LNCaP clone FGC (cell line): ENCODE measurements at regions not wholly inside any gene's neighbourhood (a gene's known extent, or its start where the extent isn't known, plus 50 kb on each side); places are given as distances from the start of the nearest gene placed in this dataset.

Experiments
- DNase-seq: peaks from one replicate; pipeline ENCODE4 v3.0.0-alpha.2; 2011; ENCODE audit warnings: low read depth
- H3K4me3 ChIP-seq: 2 replicates; pipeline ENCODE4 v1.5.1; 2011; ENCODE audit warnings: mild to moderate bottlenecking, low read depth, low read length, control low read depth
- CTCF ChIP-seq: IDR thresholded peaks from 2 replicates; pipeline ENCODE4 v1.5.1; 2012; ENCODE audit warnings: mild to moderate bottlenecking; ENCODE audit not compliant: control insufficient read depth, insufficient read depth; ENCODE audit errors: extremely low read depth

DNA sequence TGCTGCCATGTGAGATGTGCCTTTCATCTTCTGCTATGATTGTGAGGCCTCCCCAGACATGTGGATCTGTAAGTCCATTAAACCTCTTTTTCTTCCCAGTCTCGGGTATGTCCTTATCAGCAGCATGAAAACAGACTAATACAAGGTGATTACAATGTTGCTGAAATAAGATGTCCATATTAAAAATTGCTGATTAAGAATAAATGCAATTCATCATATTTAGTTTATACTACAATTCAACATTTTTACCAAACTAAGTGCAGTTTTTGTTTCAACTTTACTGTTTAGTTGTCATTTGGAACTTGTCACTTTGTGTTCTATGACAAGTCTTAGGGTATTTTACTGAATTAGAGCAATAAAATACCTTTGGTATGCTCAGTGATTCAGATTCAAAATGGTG lies 127.6 kb upstream of the TMCO5A start:
- no peak overlapping the region for H3K4me3 ChIP-seq
- DNase-seq = no peak
- no peak for TF ChIP-seq CTCF

DNA sequence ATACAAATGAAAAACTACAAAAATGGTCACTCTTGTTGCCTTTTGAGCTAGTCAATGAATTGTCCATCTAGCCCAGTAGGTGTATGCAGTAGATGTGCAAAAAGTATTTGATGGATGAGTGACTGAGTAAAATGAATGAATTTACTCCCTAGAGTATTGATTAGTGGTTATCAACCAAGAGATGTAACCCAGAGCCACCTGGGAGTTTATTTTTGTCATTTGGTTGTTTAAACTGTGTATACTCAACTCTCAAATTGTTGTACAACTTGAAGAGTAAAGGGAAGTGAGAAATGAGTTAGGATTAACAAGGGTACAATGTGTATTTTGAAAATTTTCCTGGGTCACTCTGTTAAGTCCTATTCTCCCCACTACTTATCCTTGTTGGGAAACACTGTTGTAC lies 124.1 kb upstream of the TMCO5A start:
- no peak for TF ChIP-seq CTCF
- no peak for DNase-seq
- H3K4me3 ChIP-seq = no peak overlapping the region

- no peak for DNase-seq
- H3K4me3 ChIP-seq = no peak overlapping the region
- TF ChIP-seq CTCF = no peak
Observed at GRCh38 chr15:37813306-37813705, 121.1 kb upstream of the TMCO5A start.

DNA sequence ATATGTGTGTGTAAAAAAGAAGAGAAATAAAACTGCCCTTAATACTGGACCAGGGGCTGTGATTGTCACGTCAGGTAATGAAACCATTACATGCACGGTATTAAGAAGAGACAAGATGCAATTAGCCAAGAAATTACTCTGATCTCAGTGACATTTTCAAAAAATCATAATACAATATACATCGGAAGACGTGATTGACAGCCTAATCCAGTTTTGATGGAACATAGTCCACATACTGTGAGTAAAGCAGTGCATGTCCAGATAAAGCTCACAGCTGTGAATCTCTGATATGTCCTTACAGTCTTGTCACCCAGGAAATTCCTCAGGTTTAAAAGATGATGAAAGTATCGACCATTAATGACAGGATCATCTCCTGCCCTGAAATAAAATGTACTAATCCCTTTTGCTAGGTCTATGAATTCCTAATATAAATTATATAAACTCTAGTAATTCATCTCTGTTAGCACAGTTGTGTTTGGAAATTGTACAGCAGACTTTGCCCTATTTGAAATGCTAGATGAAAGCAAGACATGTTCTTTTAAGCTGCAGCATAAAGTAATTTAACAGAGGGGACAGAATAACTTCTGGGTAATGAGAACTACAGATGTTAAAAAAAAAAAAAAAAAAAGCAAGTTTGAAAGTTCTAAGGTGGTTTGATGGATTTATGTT lies 119.5 kb upstream of the TMCO5A start:
- no peak overlapping the region for H3K4me3 ChIP-seq
- DNase-seq = no peak
- TF ChIP-seq CTCF = no peak

- DNase-seq = no peak
- no peak for TF ChIP-seq CTCF
- no peak overlapping the region for H3K4me3 ChIP-seq
Observed at GRCh38 chr15:37818152-37818677, 116.2 kb upstream of the TMCO5A start.

DNA sequence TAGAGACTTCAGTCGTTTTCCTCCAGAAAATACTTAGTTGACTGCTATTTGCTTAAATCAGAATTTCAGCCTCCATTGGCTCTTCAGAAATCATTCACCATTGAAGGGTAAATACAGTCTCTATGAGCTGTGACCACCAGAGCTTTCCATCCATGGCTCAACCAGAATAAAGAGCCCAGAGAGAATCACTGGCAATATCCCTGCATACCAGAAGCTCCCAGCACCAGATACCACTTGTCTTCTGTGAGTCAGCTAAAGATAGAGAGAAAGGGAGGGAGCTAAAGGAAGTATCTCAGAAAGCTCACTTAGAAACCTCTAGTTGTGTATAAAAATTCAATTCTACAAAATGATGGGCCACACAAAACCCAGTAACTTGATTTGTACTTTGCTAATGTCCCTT lies 115.2 kb upstream of the TMCO5A start:
- DNase-seq = no peak
- no peak for TF ChIP-seq CTCF
- H3K4me3 ChIP-seq = no peak overlapping the region
